Skeletal muscle satellite cell (primary cell): ENCODE measurements at regions not wholly inside any gene's neighbourhood (a gene's known extent, or its start where the extent isn't known, plus 50 kb on each side); places are given as distances from the start of the nearest gene placed in this dataset.

Experiments used
- H3K27me3 ChIP-seq: 2 replicates; pipeline ENCODE4 v1.7.0; 2013; ENCODE audit warnings: low read length; ENCODE audit not compliant: control insufficient read depth, insufficient read depth
- H3K36me3 ChIP-seq: 2 replicates; pipeline ENCODE4 v1.7.0; 2013; ENCODE audit warnings: mild to moderate bottlenecking, control low read depth, low read length; ENCODE audit not compliant: insufficient read depth
- H3K4me1 ChIP-seq: 2 replicates; pipeline ENCODE4 v1.7.0; 2013; ENCODE audit warnings: low read length; ENCODE audit not compliant: control insufficient read depth, insufficient read depth
- H3K4me2 ChIP-seq: 2 replicates; pipeline ENCODE4 v1.7.0; 2013; ENCODE audit warnings: mild to moderate bottlenecking, low read length
- H3K4me3 ChIP-seq: 2 replicates; pipeline ENCODE4 v1.7.0; 2013; ENCODE audit warnings: low read length
- H3K9ac ChIP-seq: 2 replicates; pipeline ENCODE4 v1.7.0; 2013; ENCODE audit warnings: mild to moderate bottlenecking, low read depth, low read length, moderate library complexity
- H3K9me3 ChIP-seq: replicated peaks from 2 replicates; pipeline ENCODE4 v1.7.0; 2013; ENCODE audit warnings: mild to moderate bottlenecking, control low read depth, low read length

- peaks cover 7% of the 10 kb centered on the region for H3K27me3 ChIP-seq
- no peaks in the 10 kb centered on the region for H3K4me1 ChIP-seq
- H3K9me3 ChIP-seq: no peaks in the 10 kb centered on the region
- no peak overlapping the region for H3K4me3 ChIP-seq
- no peaks in the 10 kb centered on the region for H3K36me3 ChIP-seq
- H3K9ac ChIP-seq: no peak overlapping the region
- no peak overlapping the region for H3K4me2 ChIP-seq
Observed at GRCh38 chr11:116488836-116489389, 283.9 kb downstream of the BUD13 start.

- Histone ChIP-seq H3K4me2 (no peak overlapping the region), H3K27me3 (peaks cover 7% of the 10 kb centered on the region), H3K9me3 (no peaks in the 10 kb centered on the region), H3K4me3 (no peak overlapping the region), H3K9ac (no peak overlapping the region), H3K4me1 (no peaks in the 10 kb centered on the region), H3K36me3 (no peaks in the 10 kb centered on the region)
Observed at GRCh38 chr11:116485425-116485824, 287.4 kb downstream of the BUD13 start.

- no peaks in the 10 kb centered on the region for H3K4me1 ChIP-seq
- H3K4me2 ChIP-seq: no peak overlapping the region
- H3K9me3 ChIP-seq: no peaks in the 10 kb centered on the region
- H3K27me3 ChIP-seq: no peaks in the 10 kb centered on the region
- H3K4me3 ChIP-seq: no peak overlapping the region
- no peak overlapping the region for H3K9ac ChIP-seq
- H3K36me3 ChIP-seq: no peaks in the 10 kb centered on the region
Observed at GRCh38 chr11:116482716-116483115, 290.1 kb downstream of the BUD13 start.

- no peaks in the 10 kb centered on the region for H3K27me3 ChIP-seq
- H3K4me3 ChIP-seq: no peak overlapping the region
- H3K9me3 ChIP-seq: no peaks in the 10 kb centered on the region
- no peaks in the 10 kb centered on the region for H3K36me3 ChIP-seq
- no peaks in the 10 kb centered on the region for H3K4me1 ChIP-seq
- H3K9ac ChIP-seq: no peak overlapping the region
- H3K4me2 ChIP-seq: no peak overlapping the region
Observed at GRCh38 chr11:116481126-116481675, 291.6 kb downstream of the BUD13 start.

- H3K27me3 ChIP-seq: no peaks in the 10 kb centered on the region
- no peak overlapping the region for H3K9ac ChIP-seq
- no peaks in the 10 kb centered on the region for H3K36me3 ChIP-seq
- no peaks in the 10 kb centered on the region for H3K9me3 ChIP-seq
- H3K4me2 ChIP-seq: no peak overlapping the region
- no peaks in the 10 kb centered on the region for H3K4me1 ChIP-seq
- H3K4me3 ChIP-seq: no peak overlapping the region
Observed at GRCh38 chr11:116478669-116479668, 293.8 kb downstream of the BUD13 start.

GRCh38 chr11:116478205-116478604 is 294.6 kb downstream of the BUD13 start:
- H3K9ac ChIP-seq: no peak overlapping the region
- no peak overlapping the region for H3K4me3 ChIP-seq
- H3K4me2 ChIP-seq: no peak overlapping the region
- no peaks in the 10 kb centered on the region for H3K4me1 ChIP-seq
- H3K27me3 ChIP-seq: no peaks in the 10 kb centered on the region
- no peaks in the 10 kb centered on the region for H3K36me3 ChIP-seq
- no peaks in the 10 kb centered on the region for H3K9me3 ChIP-seq

- Histone ChIP-seq H3K36me3 (no peaks in the 10 kb centered on the region), H3K9ac (no peak overlapping the region), H3K27me3 (no peaks in the 10 kb centered on the region), H3K4me2 (no peak overlapping the region), H3K9me3 (peaks cover 3% of the 10 kb centered on the region), H3K4me1 (no peaks in the 10 kb centered on the region), H3K4me3 (no peak overlapping the region)
Observed at GRCh38 chr11:116473790-116474346, 298.9 kb downstream of the BUD13 start.

GRCh38 chr11:116473206-116473769 is 299.5 kb downstream of the BUD13 start:
- H3K4me1 ChIP-seq: no peaks in the 10 kb centered on the region
- no peaks in the 10 kb centered on the region for H3K27me3 ChIP-seq
- no peak overlapping the region for H3K9ac ChIP-seq
- no peak overlapping the region for H3K4me2 ChIP-seq
- peaks cover 3% of the 10 kb centered on the region for H3K9me3 ChIP-seq
- no peaks in the 10 kb centered on the region for H3K36me3 ChIP-seq
- H3K4me3 ChIP-seq: no peak overlapping the region

GRCh38 chr11:116472651-116473050 is 300.1 kb downstream of the BUD13 start:
- Histone ChIP-seq H3K9me3 (peaks cover 3% of the 10 kb centered on the region), H3K4me1 (no peaks in the 10 kb centered on the region), H3K36me3 (no peaks in the 10 kb centered on the region), H3K4me3 (no peak overlapping the region), H3K27me3 (no peaks in the 10 kb centered on the region), H3K9ac (no peak overlapping the region), H3K4me2 (no peak overlapping the region)

GRCh38 chr11:116471608-116472256 is 301.1 kb downstream of the BUD13 start:
- H3K9ac ChIP-seq: no peak overlapping the region
- H3K27me3 ChIP-seq: no peaks in the 10 kb centered on the region
- peaks cover 3% of the 10 kb centered on the region for H3K9me3 ChIP-seq
- no peaks in the 10 kb centered on the region for H3K36me3 ChIP-seq
- H3K4me1 ChIP-seq: no peaks in the 10 kb centered on the region
- H3K4me2 ChIP-seq: no peak overlapping the region
- H3K4me3 ChIP-seq: no peak overlapping the region

- no peaks in the 10 kb centered on the region for H3K4me1 ChIP-seq
Observed at GRCh38 chr11:116468699-116469098, 304.1 kb downstream of the BUD13 start.

More at GRCh38 chr11:116468699-116469098, 304.1 kb downstream of the BUD13 start:
- Histone ChIP-seq H3K9me3 (peaks cover 3% of the 10 kb centered on the region), H3K4me2 (no peak overlapping the region), H3K36me3 (no peaks in the 10 kb centered on the region), H3K4me3 (no peak overlapping the region), H3K27me3 (no peaks in the 10 kb centered on the region), H3K9ac (no peak overlapping the region)
